ENCODE measurements at regions not wholly inside any gene's neighbourhood (a gene's known extent, or its start where the extent isn't known, plus 50 kb on each side); places are given as distances from the start of the nearest gene placed in this dataset.

DNA sequence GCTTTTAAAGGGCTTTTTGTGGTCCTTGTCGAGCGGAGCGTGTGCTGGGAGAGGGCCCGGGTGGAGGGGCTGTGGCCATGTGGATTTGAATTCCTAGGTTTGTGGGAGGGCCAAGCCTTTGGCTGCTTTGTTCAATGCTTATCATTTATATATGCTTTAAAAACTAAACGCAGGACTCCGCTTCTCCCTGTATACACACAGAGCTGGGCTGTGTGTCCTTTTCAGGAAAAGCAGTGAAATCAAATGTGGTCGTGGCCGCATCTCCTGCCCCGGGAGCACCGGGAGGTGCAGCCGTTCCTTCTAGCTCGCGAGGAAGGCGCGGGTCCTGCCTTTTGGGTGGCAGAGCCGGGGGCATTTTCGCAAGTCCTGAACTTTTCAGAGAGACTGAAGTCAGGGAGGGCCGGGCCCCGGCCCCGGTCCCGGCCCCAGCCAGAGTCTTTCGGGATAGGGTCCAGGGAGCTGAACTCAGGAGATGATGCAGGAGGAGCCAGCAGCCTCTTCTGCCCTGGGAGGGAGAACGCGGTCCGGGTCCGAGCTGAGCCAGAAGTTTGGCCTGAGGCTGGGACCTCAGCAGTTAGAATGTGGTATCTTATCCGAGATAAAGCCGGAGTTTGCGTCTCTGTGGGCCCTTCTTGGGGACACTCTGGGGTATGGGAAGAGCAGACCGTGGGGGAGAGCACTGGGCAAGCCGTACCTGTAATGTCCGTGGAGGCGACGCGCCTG lies 158.8 kb downstream of the C9orf152 start:
- TF ChIP-seq, protein P1, sequence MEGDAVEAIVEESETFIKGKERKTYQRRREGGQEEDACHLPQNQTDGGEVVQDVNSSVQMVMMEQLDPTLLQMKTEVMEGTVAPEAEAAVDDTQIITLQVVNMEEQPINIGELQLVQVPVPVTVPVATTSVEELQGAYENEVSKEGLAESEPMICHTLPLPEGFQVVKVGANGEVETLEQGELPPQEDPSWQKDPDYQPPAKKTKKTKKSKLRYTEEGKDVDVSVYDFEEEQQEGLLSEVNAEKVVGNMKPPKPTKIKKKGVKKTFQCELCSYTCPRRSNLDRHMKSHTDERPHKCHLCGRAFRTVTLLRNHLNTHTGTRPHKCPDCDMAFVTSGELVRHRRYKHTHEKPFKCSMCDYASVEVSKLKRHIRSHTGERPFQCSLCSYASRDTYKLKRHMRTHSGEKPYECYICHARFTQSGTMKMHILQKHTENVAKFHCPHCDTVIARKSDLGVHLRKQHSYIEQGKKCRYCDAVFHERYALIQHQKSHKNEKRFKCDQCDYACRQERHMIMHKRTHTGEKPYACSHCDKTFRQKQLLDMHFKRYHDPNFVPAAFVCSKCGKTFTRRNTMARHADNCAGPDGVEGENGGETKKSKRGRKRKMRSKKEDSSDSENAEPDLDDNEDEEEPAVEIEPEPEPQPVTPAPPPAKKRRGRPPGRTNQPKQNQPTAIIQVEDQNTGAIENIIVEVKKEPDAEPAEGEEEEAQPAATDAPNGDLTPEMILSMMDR (IDR thresholded peaks at IDR 0.05) = no peak
- H3K36me3 ChIP-seq (ENCODE audit: low read depth) = no peaks in the 10 kb centered on the region
- DNase-seq = peak in 2 of 3 donors; percentile 25 to 44
- no peaks in the 10 kb centered on the region for H3K9me3 ChIP-seq
- peak overlapping the region; percentile 25 for H3K4me3 ChIP-seq
- ATAC-seq = peak; percentile 26
- peaks cover 11% of the 10 kb centered on the region for H3K4me1 ChIP-seq (ENCODE audit: low read depth)
- intact Hi-C loops (cut with DNase I, micrococcal nuclease) = loop anchor here in 1 of 2 donors (10.0 kb wide), 1 partner anchor 96 kb away; no protein-coding TSS in a partner anchor

DNA sequence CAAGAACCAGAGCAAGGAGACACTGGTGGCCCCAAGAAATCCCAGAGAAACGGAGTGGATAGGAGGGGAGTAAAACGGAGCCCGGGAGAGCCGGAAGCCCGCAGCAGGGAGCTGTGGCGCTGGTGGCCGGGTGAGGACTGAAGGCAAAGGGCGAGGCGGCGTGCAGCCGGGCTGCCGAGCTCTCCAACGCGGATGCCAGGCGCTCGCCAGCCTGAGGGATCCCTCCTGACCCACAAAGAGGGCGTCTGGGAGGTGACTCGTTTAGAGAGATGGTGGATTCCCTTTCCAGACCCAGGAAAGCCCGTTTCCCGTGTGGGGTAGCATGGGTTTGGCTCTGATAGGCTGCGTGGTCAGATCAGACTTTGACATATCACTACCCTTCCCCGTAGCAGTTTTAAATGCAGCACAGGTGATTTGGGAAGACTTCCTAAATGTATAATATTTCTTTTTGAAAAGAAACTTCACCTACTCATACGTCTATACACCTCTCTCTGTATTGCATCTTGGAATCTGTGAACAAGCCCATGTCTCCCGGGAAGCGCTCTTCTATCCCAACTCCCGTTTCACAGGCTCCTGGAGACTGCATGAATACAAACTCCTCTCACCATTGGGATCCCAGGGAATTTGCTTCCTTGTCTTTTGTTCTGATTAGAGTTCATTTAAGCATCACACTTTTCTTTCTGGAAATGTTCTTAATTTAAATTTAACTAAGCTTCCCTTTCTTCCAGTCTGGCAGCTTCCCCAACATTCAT lies 158.1 kb downstream of the C9orf152 start:
- peaks cover 11% of the 10 kb centered on the region for H3K4me1 ChIP-seq (ENCODE audit: low read depth)
- H3K4me3 ChIP-seq = peak overlapping the region; percentile 23
- H3K9me3 ChIP-seq = no peaks in the 10 kb centered on the region
- TF ChIP-seq, protein P1 (IDR thresholded peaks at IDR 0.05) = no peak
- ATAC-seq = peak; percentile 70
- H3K36me3 ChIP-seq (ENCODE audit: low read depth) = no peaks in the 10 kb centered on the region
- intact Hi-C loops (cut with DNase I, micrococcal nuclease) = loop anchor here in 1 of 2 donors (10.0 kb wide), 1 partner anchor 95 kb away; no protein-coding TSS in a partner anchor
- DNase-seq = peak; percentile 43 to 66 (median 64)

GRCh38 chr9:110050925-110051355 lies 157.0 kb downstream of the C9orf152 start:
- DNase-seq (peak in 1 of 3 donors; percentile 35), ATAC-seq (peak; percentile 9)
- H3K36me3 ChIP-seq (ENCODE audit: low read depth) = no peaks in the 10 kb centered on the region
- H3K9me3 ChIP-seq = no peaks in the 10 kb centered on the region
- TF ChIP-seq, protein P1 (IDR thresholded peaks at IDR 0.05) = no peak
- H3K4me3 ChIP-seq = no peak overlapping the region
- intact Hi-C loops (cut with DNase I, micrococcal nuclease) = no loop called here
- peaks cover 11% of the 10 kb centered on the region for H3K4me1 ChIP-seq (ENCODE audit: low read depth)

GRCh38 chr9:110056062-110056461 lies 151.9 kb downstream of the C9orf152 start:
- no peak overlapping the region for H3K4me3 ChIP-seq
- no peak for ATAC-seq
- H3K36me3 ChIP-seq (ENCODE audit: low read depth) = no peaks in the 10 kb centered on the region
- no peaks in the 10 kb centered on the region for H3K4me1 ChIP-seq (ENCODE audit: low read depth)
- DNase-seq = no peak
- TF ChIP-seq, protein P1 (IDR thresholded peaks at IDR 0.05) = no peak
- H3K9me3 ChIP-seq = no peaks in the 10 kb centered on the region
- intact Hi-C loops (cut with DNase I, micrococcal nuclease) = loop anchor here in 1 of 2 donors (5.0 kb wide), 1 partner anchor 154 kb away; no protein-coding TSS in a partner anchor

GRCh38 chr9:110058304-110058953 lies 149.5 kb downstream of the C9orf152 start:
- Histone ChIP-seq H3K36me3 (ENCODE audit: low read depth) (no peaks in the 10 kb centered on the region), H3K9me3 (no peaks in the 10 kb centered on the region), H3K4me3 (no peak overlapping the region), H3K4me1 (ENCODE audit: low read depth) (no peaks in the 10 kb centered on the region)
- ATAC-seq (peak; percentile 91), DNase-seq (peak in 2 of 3 donors; percentile 70 to 82)
- intact Hi-C loops (cut with DNase I, micrococcal nuclease) = loop anchor here in 1 of 2 donors (5.0 kb wide), 1 partner anchor 156 kb away; no protein-coding TSS in a partner anchor
- TF ChIP-seq, protein P1 (IDR thresholded peaks at IDR 0.05) = peak; percentile 23

Measured in mucosa of descending colon (tissue), 3 donors.